ENCODE measurements at regions not wholly inside any gene's neighbourhood (a gene's known extent, or its start where the extent isn't known, plus 50 kb on each side); places are given as distances from the start of the nearest gene placed in this dataset.

GRCh38 chr2:12844511-12844910 is 127.8 kb downstream of the TRIB2 start:
- H3K4me1 ChIP-seq = no peaks in the 10 kb centered on the region
- H3K79me2 ChIP-seq = no peaks in the 10 kb centered on the region
- H3K36me3 ChIP-seq (ENCODE audit: control insufficient read depth, insufficient read depth, low read length) = no peaks in the 10 kb centered on the region
- H3K9ac ChIP-seq = no peak overlapping the region
- no peak for TF ChIP-seq CTCF (IDR thresholded peaks at IDR 0.05)
- H3K27ac ChIP-seq = no peak overlapping the region
- H3K27me3 ChIP-seq (ENCODE audit: control insufficient read depth, insufficient read depth, low read length) = no peaks in the 10 kb centered on the region
- H2AFZ ChIP-seq = no peak overlapping the region
- H3K4me2 ChIP-seq (ENCODE audit: low read length) = no peak overlapping the region
- no peaks in the 10 kb centered on the region for H3K9me3 ChIP-seq (ENCODE audit: control insufficient read depth, low read length)
- no peak overlapping the region for H3K4me3 ChIP-seq (ENCODE audit: low read depth, low read length)

GRCh38 chr2:12847694-12848575 is 131.2 kb downstream of the TRIB2 start:
- H3K9ac ChIP-seq = no peak overlapping the region
- no peak overlapping the region for H3K27ac ChIP-seq
- no peaks in the 10 kb centered on the region for H3K36me3 ChIP-seq (ENCODE audit: control insufficient read depth, insufficient read depth, low read length)

GRCh38 chr2:12852135-12852534 is 135.4 kb downstream of the TRIB2 start:
- no peak overlapping the region for H2AFZ ChIP-seq

More at GRCh38 chr2:12847694-12848575, 131.2 kb downstream of the TRIB2 start:
- no peaks in the 10 kb centered on the region for H3K4me1 ChIP-seq
- no peak overlapping the region for H2AFZ ChIP-seq
- no peak for TF ChIP-seq CTCF (IDR thresholded peaks at IDR 0.05)
- H3K4me3 ChIP-seq (ENCODE audit: low read depth, low read length) = no peak overlapping the region
- no peaks in the 10 kb centered on the region for H3K9me3 ChIP-seq (ENCODE audit: control insufficient read depth, low read length)
- no peak overlapping the region for H3K4me2 ChIP-seq (ENCODE audit: low read length)
- no peaks in the 10 kb centered on the region for H3K27me3 ChIP-seq (ENCODE audit: control insufficient read depth, insufficient read depth, low read length)
- no peaks in the 10 kb centered on the region for H3K79me2 ChIP-seq

GRCh38 chr2:12854001-12854530 is 137.3 kb downstream of the TRIB2 start:
- H2AFZ ChIP-seq = no peak overlapping the region
- H3K27ac ChIP-seq = no peak overlapping the region
- TF ChIP-seq CTCF (IDR thresholded peaks at IDR 0.05) = no peak
- H3K36me3 ChIP-seq (ENCODE audit: control insufficient read depth, insufficient read depth, low read length) = no peaks in the 10 kb centered on the region
- H3K9me3 ChIP-seq (ENCODE audit: control insufficient read depth, low read length) = no peaks in the 10 kb centered on the region
- H3K27me3 ChIP-seq (ENCODE audit: control insufficient read depth, insufficient read depth, low read length) = no peaks in the 10 kb centered on the region
- H3K4me3 ChIP-seq (ENCODE audit: low read depth, low read length) = no peak overlapping the region
- no peaks in the 10 kb centered on the region for H3K79me2 ChIP-seq
- no peak overlapping the region for H3K9ac ChIP-seq
- no peaks in the 10 kb centered on the region for H3K4me1 ChIP-seq
- H3K4me2 ChIP-seq (ENCODE audit: low read length) = no peak overlapping the region

More at GRCh38 chr2:12852135-12852534, 135.4 kb downstream of the TRIB2 start:
- Histone ChIP-seq H3K4me2 (ENCODE audit: low read length) (no peak overlapping the region), H3K4me3 (ENCODE audit: low read depth, low read length) (no peak overlapping the region), H3K9ac (no peak overlapping the region), H3K4me1 (no peaks in the 10 kb centered on the region), H3K79me2 (no peaks in the 10 kb centered on the region), H3K36me3 (ENCODE audit: control insufficient read depth, insufficient read depth, low read length) (no peaks in the 10 kb centered on the region), H3K27me3 (ENCODE audit: control insufficient read depth, insufficient read depth, low read length) (no peaks in the 10 kb centered on the region), H3K9me3 (ENCODE audit: control insufficient read depth, low read length) (no peaks in the 10 kb centered on the region), H3K27ac (no peak overlapping the region)
- no peak for TF ChIP-seq CTCF (IDR thresholded peaks at IDR 0.05)

Data from parathyroid adenoma (tissue), 2 donors.